ENCODE measurements at regions not wholly inside any gene's neighbourhood (a gene's known extent, or its start where the extent isn't known, plus 50 kb on each side); places are given as distances from the start of the nearest gene placed in this dataset.
A peak's percentile ranks its signal among the peaks of the same experiment; 100 is the strongest.
"Not testable (repeated sequence)": the region's sequence is repeated elsewhere in the genome, so short reads cannot be mapped to it uniquely, and the experiment has no call there.

- Histone ChIP-seq H3K9me3 (ENCODE audit: severe bottlenecking) (no peaks in the 10 kb centered on the region), H3K27me3 (ENCODE audit: insufficient read depth, low read depth, severe bottlenecking) (no peaks in the 10 kb centered on the region), H3K27ac (no peak overlapping the region), H3K4me3 (ENCODE audit: low read depth, low read length) (no peak overlapping the region), H3K36me3 (no peaks in the 10 kb centered on the region)
- no peak for TF ChIP-seq CTCF (IDR thresholded peaks at IDR 0.05; ENCODE audit: low read depth, low read length)
- no peak for DNase-seq
These were observed 53.6 kb upstream of the EIF5 start for GRCh38 chr14:103280278-103280928.

DNA sequence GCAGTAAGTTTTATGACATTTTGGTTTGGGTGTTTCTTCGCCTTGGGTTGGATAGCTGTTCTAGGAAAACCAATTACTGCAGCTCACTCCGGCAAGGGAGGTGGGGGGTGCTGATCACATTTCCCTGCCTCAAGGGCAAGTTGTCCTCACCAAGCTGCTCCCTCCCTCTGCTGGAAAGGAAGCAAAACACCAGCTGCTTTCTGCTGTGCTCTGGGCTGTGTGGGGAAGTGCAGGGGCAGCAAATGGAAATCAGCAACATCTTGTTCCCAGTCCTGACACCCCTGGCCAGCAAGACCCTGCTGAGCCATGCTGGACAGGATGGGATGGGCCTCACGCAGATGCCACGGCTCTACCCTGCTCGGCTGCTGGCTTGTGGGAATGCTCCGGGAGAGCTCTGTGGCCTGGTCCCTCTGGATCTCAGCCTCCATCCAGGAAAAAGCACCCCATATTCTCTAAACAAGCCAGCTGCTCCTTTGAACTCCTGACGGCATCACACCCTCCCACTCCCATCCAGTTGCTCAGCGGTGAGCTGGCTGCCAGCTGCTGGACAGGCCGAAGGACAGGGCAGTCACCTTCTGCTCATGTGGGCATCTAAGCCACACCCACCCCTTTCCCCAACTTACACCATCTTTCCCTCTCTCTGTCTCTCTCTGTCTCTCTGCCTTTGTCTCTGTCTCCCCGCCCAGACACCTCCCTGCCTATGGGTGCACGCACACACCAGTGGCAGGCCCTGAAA, 52.4 kb upstream of the EIF5 start:
- no peaks in the 10 kb centered on the region for H3K27me3 ChIP-seq (ENCODE audit: insufficient read depth, low read depth, severe bottlenecking)
- H3K36me3 ChIP-seq: no peaks in the 10 kb centered on the region
- peak; percentile 69 for DNase-seq
- H3K4me3 ChIP-seq (ENCODE audit: low read depth, low read length): no peak overlapping the region
- H3K27ac ChIP-seq: no peak overlapping the region
- no peaks in the 10 kb centered on the region for H3K9me3 ChIP-seq (ENCODE audit: severe bottlenecking)
- peak; percentile 81 for TF ChIP-seq CTCF (IDR thresholded peaks at IDR 0.05; ENCODE audit: low read depth, low read length)

DNA sequence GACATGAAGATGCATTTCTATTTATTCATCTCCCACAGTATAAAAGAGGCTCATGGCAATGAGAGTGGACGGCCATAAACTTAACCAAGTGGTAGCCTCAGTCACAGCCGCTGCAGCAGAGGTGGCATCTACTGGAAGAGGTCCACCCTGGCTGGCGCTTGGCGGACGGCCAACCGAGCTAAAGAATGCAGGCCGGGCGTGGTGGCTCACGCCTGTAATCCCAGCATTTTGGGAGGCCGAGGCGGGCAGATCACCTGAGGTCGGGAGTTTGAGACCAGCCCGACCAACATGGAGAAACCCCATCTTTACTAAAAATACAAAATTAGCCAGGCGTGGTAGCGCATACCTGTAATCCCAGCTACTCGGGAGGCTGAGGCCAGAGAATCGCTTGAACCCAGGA, 51.7 kb upstream of the EIF5 start:
- H3K27me3 ChIP-seq (ENCODE audit: insufficient read depth, low read depth, severe bottlenecking); H3K27ac ChIP-seq; DNase-seq; H3K9me3 ChIP-seq (ENCODE audit: severe bottlenecking); H3K36me3 ChIP-seq; H3K4me3 ChIP-seq (ENCODE audit: low read depth, low read length): not testable (repeated sequence)

GRCh38 chr14:103282932-103283331, 51.1 kb upstream of the EIF5 start:
- no peak overlapping the region for H3K27ac ChIP-seq
- no peaks in the 10 kb centered on the region for H3K9me3 ChIP-seq (ENCODE audit: severe bottlenecking)
- DNase-seq: no peak
- no peak for TF ChIP-seq CTCF (IDR thresholded peaks at IDR 0.05; ENCODE audit: low read depth, low read length)
- no peak overlapping the region for H3K4me3 ChIP-seq (ENCODE audit: low read depth, low read length)
- H3K36me3 ChIP-seq: no peaks in the 10 kb centered on the region
- H3K27me3 ChIP-seq (ENCODE audit: insufficient read depth, low read depth, severe bottlenecking): no peaks in the 10 kb centered on the region

GRCh38 chr14:103283916-103284315, 50.1 kb upstream of the EIF5 start:
- Histone ChIP-seq H3K27ac (no peak overlapping the region), H3K27me3 (ENCODE audit: insufficient read depth, low read depth, severe bottlenecking) (no peaks in the 10 kb centered on the region), H3K9me3 (ENCODE audit: severe bottlenecking) (peaks cover under 1% of the 10 kb centered on the region), H3K36me3 (no peaks in the 10 kb centered on the region), H3K4me3 (ENCODE audit: low read depth, low read length) (no peak overlapping the region)
- TF ChIP-seq CTCF (IDR thresholded peaks at IDR 0.05; ENCODE audit: low read depth, low read length): no peak
- DNase-seq: no peak

All from WERI-Rb-1 (cell line).